Mesenchymal stem cell (in vitro differentiated cells and primary cell): ENCODE measurements at regions not wholly inside any gene's neighbourhood (a gene's known extent, or its start where the extent isn't known, plus 50 kb on each side); places are given as distances from the start of the nearest gene placed in this dataset.
A peak's percentile ranks its signal among the peaks of the same experiment; 100 is the strongest.

Experiments used
- DNase-seq: peaks from one replicate; pipeline ENCODE4 v3.0.0-alpha.2; 2013
- H2AFZ ChIP-seq: one replicate; pipeline ENCODE4 v1.6.1; 2013; ENCODE audit warnings: low read depth, mild to moderate bottlenecking, control low read depth, inconsistent platforms, low read length, moderate library complexity
- H2AK5ac ChIP-seq: 2 replicates; pipeline ENCODE4 v1.6.1; 2013; ENCODE audit warnings: low read length, moderate library complexity, mild to moderate bottlenecking, inconsistent platforms; ENCODE audit not compliant: severe bottlenecking
- H2BK120ac ChIP-seq: one replicate; pipeline ENCODE4 v1.6.1; 2013; ENCODE audit warnings: low read depth, mild to moderate bottlenecking, inconsistent platforms, low read length, moderate library complexity
- H2BK12ac ChIP-seq, 2 experiments: one replicate each; pipeline ENCODE4 v1.6.1; 2013; ENCODE audit warnings: inconsistent platforms in 2 of 2, low read length in 2 of 2, mild to moderate bottlenecking in 2 of 2, moderate library complexity in 2 of 2, control low read depth in 1 of 2
- H2BK15ac ChIP-seq: one replicate; pipeline ENCODE4 v1.6.1; 2013; ENCODE audit warnings: mild to moderate bottlenecking, low read depth, inconsistent platforms; ENCODE audit not compliant: poor library complexity, severe bottlenecking
- H2BK5ac ChIP-seq: 2 replicates; pipeline ENCODE4 v1.6.1; 2013; ENCODE audit warnings: low read depth, mild to moderate bottlenecking, low read length, control low read depth, inconsistent platforms; ENCODE audit not compliant: poor library complexity, severe bottlenecking
- H3K14ac ChIP-seq, 2 experiments: one replicate each; pipeline ENCODE4 v1.6.1; 2013; ENCODE audit warnings: inconsistent platforms in 2 of 2, low read length in 2 of 2, control low read depth in 1 of 2, mild to moderate bottlenecking in 1 of 2, moderate library complexity in 1 of 2
- H3K18ac ChIP-seq, 2 experiments: one replicate each; pipeline ENCODE4 v1.6.1; 2013; ENCODE audit warnings: inconsistent platforms in 2 of 2, low read length in 2 of 2, control low read depth in 1 of 2, low read depth in 1 of 2, mild to moderate bottlenecking in 1 of 2
- H3K23ac ChIP-seq, 2 experiments: one replicate each; pipeline ENCODE4 v1.6.1; 2013; ENCODE audit warnings: inconsistent platforms in 2 of 2, low read length in 2 of 2, mild to moderate bottlenecking in 2 of 2, moderate library complexity in 2 of 2, control low read depth in 1 of 2
- H3K27ac ChIP-seq: 2 replicates; pipeline ENCODE4 v1.5.1; 2013; ENCODE audit warnings: mild to moderate bottlenecking, moderate library complexity, low read length, control low read depth, inconsistent platforms; ENCODE audit not compliant: poor library complexity, severe bottlenecking
- H3K27me3 ChIP-seq, 2 experiments: 2 replicates each; pipeline versions ENCODE4 v1.6.1 to v1.7.0; 2013; ENCODE audit warnings: low read length in 2 of 2, mild to moderate bottlenecking in 2 of 2, moderate library complexity in 2 of 2, control low read depth in 1 of 2, inconsistent platforms in 1 of 2; ENCODE audit not compliant: control insufficient read depth in 1 of 2, insufficient read depth in 1 of 2
- H3K36me3 ChIP-seq, 2 experiments: 2 replicates each; pipeline versions ENCODE4 v1.6.1 to v1.7.0; 2013; ENCODE audit warnings: low read length in 2 of 2, control low read depth in 1 of 2, inconsistent platforms in 1 of 2, low read depth in 1 of 2, mild to moderate bottlenecking in 1 of 2; ENCODE audit not compliant: insufficient read depth in 2 of 2, control insufficient read depth in 1 of 2
- H3K4ac ChIP-seq, 2 experiments: one replicate each; pipeline ENCODE4 v1.6.1; 2013; ENCODE audit warnings: inconsistent platforms in 2 of 2, low read length in 2 of 2, mild to moderate bottlenecking in 2 of 2, moderate library complexity in 2 of 2, control low read depth in 1 of 2, low read depth in 1 of 2
- H3K4me1 ChIP-seq: 2 replicates; pipeline ENCODE4 v1.6.1; 2013; ENCODE audit warnings: low read depth, low read length, control low read depth; ENCODE audit not compliant: control insufficient read depth, insufficient read depth
- H3K4me2 ChIP-seq: 2 replicates; pipeline ENCODE4 v1.6.1; 2013; ENCODE audit warnings: low read length, mild to moderate bottlenecking, inconsistent platforms; ENCODE audit not compliant: poor library complexity, severe bottlenecking
- H3K4me3 ChIP-seq, 2 experiments: 2 replicates each; pipeline versions ENCODE4 v1.5.1 to v1.7.0; 2013; ENCODE audit warnings: low read length in 2 of 2, mild to moderate bottlenecking in 2 of 2, control low read depth in 1 of 2, low read depth in 1 of 2; ENCODE audit not compliant: insufficient read depth in 1 of 2
- H3K79me1 ChIP-seq: replicated peaks from 2 replicates; pipeline ENCODE4 v1.6.1; 2013; ENCODE audit warnings: mild to moderate bottlenecking, control low read depth, low read length, inconsistent platforms; ENCODE audit not compliant: poor library complexity, severe bottlenecking
- H3K9ac ChIP-seq: 2 replicates; pipeline ENCODE4 v1.7.0; 2013; ENCODE audit warnings: mild to moderate bottlenecking, low read length, moderate library complexity
- H3K9me3 ChIP-seq: 2 replicates; pipeline ENCODE4 v1.7.0; 2013; ENCODE audit warnings: mild to moderate bottlenecking, low read length; ENCODE audit not compliant: control insufficient read depth
- H4K8ac ChIP-seq: one replicate; pipeline ENCODE4 v1.6.1; 2013; ENCODE audit warnings: inconsistent platforms, mild to moderate bottlenecking, low read length, moderate library complexity
- H4K91ac ChIP-seq: one replicate; pipeline ENCODE4 v1.6.1; 2013; ENCODE audit warnings: mild to moderate bottlenecking, low read length, inconsistent platforms
- WGBS: methylation state at CpG from one replicate; pipeline ENCODE4 v1.1.7; 2013; ENCODE audit warnings: mixed read lengths; 5-methylcytosine and 5-hydroxymethylcytosine counted together

- no peak for DNase-seq
- Histone ChIP-seq H3K4me1 (peaks cover 9% of the 10 kb centered on the region), H2BK120ac (no peak overlapping the region), H3K4me2 (no peak overlapping the region), H3K4ac (no peak overlapping the region), H2BK12ac (no peak overlapping the region), H3K27ac (no peak overlapping the region), H3K79me1 (peaks cover 9% of the 10 kb centered on the region), H3K23ac (no peak overlapping the region), H4K91ac (no peak overlapping the region), H2BK5ac (no peak overlapping the region), H3K27me3 (no peaks in the 10 kb centered on the region), H3K18ac (no peak overlapping the region), H2BK15ac (no peak overlapping the region), H3K9me3 (no peaks in the 10 kb centered on the region), H3K14ac (no peak overlapping the region), H3K4me3 (no peak overlapping the region), H2AK5ac (no peak overlapping the region), H3K9ac (no peak overlapping the region), H3K36me3 (peaks cover 0 to 17% of the 10 kb centered on the region in 2 experiments), H2AFZ (no peak overlapping the region), H4K8ac (no peak overlapping the region)
- whole genome bisulfite sequencing, result 64% methylated on average over 3 of the region's 5 CpGs
Observed at GRCh38 chr6:27136978-27137814, 110.3 kb upstream of the PRSS16 start.

- Histone ChIP-seq H3K9me3 (no peaks in the 10 kb centered on the region), H3K23ac (no peak overlapping the region), H3K27me3 (no peaks in the 10 kb centered on the region), H3K4ac (no peak overlapping the region), H2BK12ac (no peak overlapping the region), H3K36me3 (peaks cover 0 to 17% of the 10 kb centered on the region in 2 experiments), H3K4me2 (no peak overlapping the region), H3K27ac (no peak overlapping the region), H2BK5ac (no peak overlapping the region), H3K4me1 (peaks cover 6% of the 10 kb centered on the region), H2BK15ac (no peak overlapping the region), H4K91ac (no peak overlapping the region), H3K79me1 (peaks cover 12% of the 10 kb centered on the region), H4K8ac (no peak overlapping the region), H2BK120ac (peak overlapping the region; percentile 19), H3K4me3 (no peak overlapping the region), H2AK5ac (no peak overlapping the region), H3K9ac (no peak overlapping the region), H3K18ac (no peak overlapping the region), H2AFZ (no peak overlapping the region), H3K14ac (no peak overlapping the region)
- no peak for DNase-seq
- 97% methylated on average over 2 of the region's 3 CpGs for WGBS
Observed at GRCh38 chr6:27138406-27138805, 109.1 kb upstream of the PRSS16 start.

DNA sequence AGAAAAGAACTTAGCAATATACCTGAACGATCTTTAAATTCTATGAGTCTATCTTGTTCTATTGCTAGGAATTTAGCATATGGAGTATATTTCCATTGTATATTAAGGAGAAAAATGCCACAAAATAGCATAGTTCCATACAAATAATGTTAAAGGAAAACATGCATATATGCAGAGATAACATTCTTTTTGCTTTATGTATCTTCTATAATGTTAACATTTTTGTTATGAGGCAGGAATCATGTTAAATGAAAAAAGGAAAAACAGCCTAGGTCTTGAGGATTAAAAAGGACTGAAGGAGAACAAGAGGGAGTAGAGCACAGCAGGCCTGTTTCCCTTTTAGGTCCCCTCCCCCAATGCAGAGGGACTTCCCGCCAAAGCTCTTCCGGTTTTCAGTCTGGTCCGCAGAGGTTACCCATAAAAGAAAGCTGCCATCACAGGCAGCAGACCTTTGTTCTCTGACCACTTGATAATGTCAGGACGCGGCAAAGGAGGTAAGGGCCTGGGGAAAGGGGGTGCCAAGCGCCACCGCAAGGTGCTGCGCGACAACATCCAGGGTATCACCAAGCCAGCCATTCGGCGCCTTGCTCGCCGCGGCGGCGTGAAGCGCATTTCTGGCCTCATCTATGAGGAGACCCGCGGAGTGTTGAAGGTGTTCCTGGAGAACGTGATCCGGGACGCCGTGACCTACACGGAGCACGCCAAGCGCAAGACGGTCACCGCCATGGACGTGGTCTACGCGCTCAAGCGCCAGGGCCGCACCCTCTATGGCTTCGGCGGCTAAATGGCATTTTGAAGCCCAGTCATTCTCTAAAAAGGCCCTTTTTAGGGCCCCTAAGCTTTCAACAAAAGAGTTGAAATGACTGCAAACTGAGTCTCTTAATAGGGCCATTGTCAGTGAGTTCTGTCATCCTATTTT, 108.4 kb upstream of the PRSS16 start:
- WGBS, result under 1% methylated on average over 35 of the region's 36 CpGs

More for the DNA sequence above, 108.4 kb upstream of the PRSS16 start:
- no peak overlapping the region for H2BK5ac ChIP-seq
- H3K4ac ChIP-seq, result peak overlapping the region; percentile 62 to 97
- peak overlapping the region in 1 of 2 experiments; percentile 60 for H3K23ac ChIP-seq
- no peaks in the 10 kb centered on the region for H3K9me3 ChIP-seq
- H3K4me1 ChIP-seq, result peaks cover 5% of the 10 kb centered on the region
- H2BK15ac ChIP-seq, result peak overlapping the region; percentile 69
- H2AK5ac ChIP-seq, result no peak overlapping the region
- H2BK120ac ChIP-seq, result peak overlapping the region; percentile 19
- peak overlapping the region in 1 of 2 experiments; percentile 23 for H2BK12ac ChIP-seq
- peak overlapping the region; percentile 36 for H2AFZ ChIP-seq
- H3K9ac ChIP-seq, result peak overlapping the region; percentile 75
- peak overlapping the region; percentile 49 for H3K27ac ChIP-seq
- peak; percentile 61 for DNase-seq
- H3K18ac ChIP-seq, result peak overlapping the region; percentile 81 to 95
- no peaks in the 10 kb centered on the region for H3K27me3 ChIP-seq
- H3K14ac ChIP-seq, result peak overlapping the region in 1 of 2 experiments; percentile 50
- H4K91ac ChIP-seq, result peak overlapping the region; percentile 96
- peaks cover 12% of the 10 kb centered on the region for H3K79me1 ChIP-seq
- H3K4me3 ChIP-seq, result peak overlapping the region; percentile 78 to 84
- peak overlapping the region; percentile 86 for H3K4me2 ChIP-seq
- peaks cover 0 to 17% of the 10 kb centered on the region in 2 experiments for H3K36me3 ChIP-seq
- peak overlapping the region; percentile 96 for H4K8ac ChIP-seq
